NCI-H446 treated with DMSO at 0.1 percent for 48 hours (cell line): ENCODE measurements at regions not wholly inside any gene's neighbourhood (a gene's known extent, or its start where the extent isn't known, plus 50 kb on each side); places are given as distances from the start of the nearest gene placed in this dataset.

Experiments used
- DNase-seq: peaks from one replicate; lab custom pipeline; 2025; lab: John Stamatoyannopoulos, UW

DNA sequence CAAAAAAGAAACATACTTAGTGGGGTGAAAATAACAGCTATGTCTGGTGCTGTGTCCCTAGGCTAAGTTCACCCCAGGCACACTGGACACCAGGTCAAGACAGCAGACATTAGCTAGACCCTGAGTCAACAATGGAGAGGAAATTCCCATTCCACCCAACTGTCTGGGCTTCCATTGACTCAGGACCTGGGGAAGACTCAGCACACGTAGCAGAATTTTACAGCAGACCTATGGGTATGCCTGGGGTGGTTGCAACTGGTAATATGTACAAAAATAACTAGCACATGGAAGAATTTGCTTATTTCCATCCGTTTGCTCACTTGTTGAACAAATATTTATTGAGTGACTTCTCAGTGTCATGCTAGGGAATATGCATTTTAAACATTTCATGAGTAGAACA, 117.0 kb downstream of the GAS1 start:
- no peak for DNase-seq

DNA sequence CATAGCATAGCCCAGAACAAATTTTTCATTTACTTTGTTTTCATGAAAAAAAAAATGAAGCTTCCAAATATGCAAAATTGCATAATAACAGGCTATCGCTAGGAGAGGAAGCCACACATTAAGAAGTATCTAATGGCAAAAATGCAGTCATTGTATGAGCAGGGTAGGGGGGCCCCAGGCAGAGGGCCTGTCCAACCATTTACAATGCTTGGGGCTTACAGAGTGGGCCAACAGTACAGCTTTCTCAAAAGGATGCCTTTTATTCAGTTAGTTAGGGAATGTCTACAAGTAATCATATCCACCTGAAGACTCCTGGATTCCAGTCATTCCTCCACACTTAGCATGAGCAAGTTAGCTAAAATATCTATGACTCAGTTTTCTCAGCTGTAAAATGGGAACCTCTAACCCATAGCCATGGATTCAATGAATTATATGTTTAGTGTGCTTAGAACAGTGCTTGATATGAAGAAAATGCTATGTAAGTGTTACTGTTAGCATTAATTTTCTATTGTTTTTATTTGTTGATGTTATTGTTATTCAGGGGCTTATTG, 117.7 kb downstream of the GAS1 start:
- no peak for DNase-seq

DNA sequence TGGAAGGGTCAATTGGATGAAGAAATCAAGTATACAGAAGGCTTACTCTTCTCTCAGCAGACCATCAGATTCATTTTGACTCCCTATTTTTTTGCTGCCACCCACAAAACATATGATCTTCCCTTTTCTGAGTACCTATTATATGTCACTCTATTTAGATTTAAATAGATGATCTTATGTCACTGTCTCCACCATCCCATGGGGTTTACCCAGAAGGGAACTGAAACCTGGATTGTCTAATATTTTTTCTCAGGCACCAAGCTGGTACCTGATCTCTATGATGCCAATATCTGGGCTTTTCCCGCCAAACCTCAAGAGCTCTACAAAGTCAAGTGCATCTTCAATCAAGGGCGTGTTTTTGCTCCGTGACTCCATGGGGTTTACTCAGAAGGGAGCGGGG, 118.7 kb downstream of the GAS1 start:
- DNase-seq: no peak

DNA sequence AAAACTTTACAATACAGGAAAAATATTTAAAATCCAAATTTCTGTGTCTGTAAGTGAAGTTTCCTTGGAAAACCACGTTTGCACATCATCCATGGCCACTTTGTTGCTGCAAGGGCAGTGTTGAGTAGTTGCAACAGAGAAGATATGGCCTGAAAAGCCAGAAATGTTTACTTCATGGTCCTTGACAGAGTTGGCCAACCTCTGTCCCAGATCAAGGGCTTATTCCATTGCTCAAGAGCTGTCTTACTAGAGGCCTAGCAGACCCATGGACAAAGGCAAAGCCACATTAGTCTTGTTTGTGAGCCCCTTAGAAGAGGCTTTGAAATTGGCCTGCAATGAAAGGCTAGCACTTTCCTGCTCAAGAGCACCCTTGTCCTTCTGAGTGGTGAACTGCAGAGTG, 119.4 kb downstream of the GAS1 start:
- no peak for DNase-seq

DNA sequence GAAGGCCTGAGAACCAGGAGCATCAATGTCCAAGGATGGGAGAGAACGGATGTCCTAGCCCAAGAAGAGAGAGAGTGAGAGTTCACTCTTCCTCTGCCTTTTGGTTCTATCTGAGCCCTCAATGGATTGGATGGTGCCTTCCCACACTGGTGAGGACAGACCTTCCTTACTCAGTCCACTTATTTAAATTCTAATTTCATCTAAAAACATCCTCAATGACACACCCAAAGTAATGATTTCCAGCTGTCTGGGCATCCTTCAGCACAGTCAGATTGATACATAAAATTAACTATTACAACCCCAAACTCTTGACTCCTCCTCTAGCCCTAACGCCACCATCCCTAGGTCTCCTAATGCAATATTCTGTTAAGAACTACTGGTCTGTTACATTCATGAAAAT, 122.0 kb downstream of the GAS1 start:
- DNase-seq: no peak

DNA sequence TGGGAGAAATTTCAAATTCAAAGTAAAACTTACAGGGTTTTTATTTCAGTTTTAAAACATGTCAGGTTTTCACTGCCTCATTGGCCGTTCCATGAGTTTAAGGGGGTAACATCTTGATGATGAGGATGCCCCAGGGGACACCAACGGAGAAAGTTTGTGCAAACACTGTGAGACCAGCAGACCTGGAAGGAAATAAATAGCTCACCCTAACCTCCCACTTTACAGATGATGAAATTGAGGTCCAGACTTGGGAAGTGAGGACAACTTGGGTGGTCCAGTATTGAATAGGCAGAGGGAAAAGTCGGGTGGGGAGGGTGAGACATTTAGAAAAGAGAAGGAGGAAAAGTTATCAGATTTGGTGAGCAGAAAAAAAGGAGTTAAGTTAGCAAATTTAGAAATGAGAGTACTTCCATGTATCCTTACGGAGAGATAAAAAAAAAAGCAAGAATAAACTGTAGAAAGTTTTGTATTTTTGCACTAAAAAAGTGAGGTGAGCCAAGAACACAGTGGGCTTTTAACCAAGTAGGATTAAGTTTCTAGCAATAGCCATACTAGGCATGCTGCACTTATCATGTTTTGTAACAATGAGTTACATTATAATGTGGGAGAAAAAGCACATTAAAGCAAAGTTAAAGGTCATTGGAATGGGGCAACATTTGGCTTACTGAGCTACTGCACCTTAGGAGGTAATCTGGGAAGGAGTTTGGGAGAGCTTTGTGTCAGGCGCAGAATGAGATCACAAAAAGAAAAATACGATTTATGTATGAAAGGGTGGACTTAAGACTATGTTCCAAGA, 125.1 kb downstream of the GAS1 start:
- DNase-seq: no peak

DNA sequence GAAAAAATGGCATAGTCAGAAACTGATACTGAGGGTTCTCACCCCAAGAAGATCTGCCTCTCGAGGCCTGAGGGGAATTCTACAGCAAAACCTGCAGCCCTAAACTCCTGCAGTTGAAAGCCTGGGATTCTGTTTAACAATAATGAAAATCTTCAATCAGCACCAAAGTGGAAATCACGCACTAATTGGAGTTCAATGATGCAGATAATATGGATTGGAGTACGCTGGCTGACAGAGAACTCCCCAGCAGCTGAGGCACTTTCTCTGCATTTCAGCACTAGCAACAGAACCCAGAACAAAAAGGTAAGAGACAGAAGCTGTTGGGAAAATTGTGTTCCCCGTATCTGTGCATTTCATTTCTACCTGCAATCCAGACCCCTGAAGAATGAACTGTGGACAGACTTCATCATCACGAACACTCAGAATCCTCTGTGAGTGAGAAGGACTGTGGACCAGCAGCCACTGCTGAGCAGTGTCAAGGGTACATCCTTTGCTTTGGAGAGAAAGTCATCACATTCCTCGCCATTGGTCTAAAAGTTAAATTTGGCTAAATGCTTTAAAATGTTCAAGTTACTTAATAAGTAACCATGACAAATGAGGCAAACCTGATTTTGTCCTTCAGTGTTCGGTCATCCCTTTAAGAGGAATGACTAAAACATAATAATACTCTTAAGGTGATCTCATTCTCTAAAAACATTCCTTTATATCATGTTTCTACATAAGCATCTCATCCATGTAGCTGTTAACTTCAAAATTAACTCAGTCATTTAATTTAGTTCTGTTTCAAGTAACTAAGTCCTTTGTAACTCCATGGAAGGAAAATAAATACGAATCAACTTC, 126.1 kb downstream of the GAS1 start:
- DNase-seq: no peak

DNA sequence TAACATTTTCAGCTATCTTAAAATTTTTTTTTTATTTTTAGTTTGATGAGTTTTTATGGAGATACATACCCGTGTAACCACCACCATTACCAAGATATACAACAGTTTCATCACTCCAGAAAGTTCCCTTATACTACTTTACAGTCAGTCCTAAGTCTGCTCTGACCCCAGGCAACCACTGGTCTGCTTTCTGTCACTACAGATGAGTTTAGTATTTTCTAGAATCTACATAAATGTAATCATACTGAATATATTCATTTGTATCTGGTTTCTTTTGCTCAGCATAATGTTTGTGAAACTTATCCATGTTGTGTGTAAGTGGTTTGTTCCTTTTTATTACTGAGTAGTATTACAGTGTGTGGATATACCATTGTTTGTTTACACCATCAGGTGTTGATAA, 127.8 kb downstream of the GAS1 start:
- DNase-seq: no peak

DNA sequence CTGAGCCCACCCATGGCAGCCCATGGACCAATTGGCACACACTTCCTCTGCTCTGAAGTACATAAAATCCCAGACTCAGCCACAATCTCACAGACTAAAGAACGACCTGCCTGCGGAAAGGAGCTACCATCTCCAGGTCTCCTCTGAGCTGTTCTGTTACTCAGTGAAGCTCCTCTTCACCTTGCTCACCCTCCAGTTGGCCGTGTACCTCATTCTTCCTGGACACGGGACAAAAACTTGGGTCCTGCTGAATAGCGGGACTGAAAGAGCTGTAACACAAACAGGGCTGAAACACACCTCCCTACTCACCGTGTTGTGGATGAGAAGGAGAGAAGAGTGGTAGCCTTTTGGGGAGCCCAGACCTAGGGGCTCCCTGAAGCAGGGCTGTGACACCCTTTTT, 128.7 kb downstream of the GAS1 start:
- DNase-seq: no peak

DNA sequence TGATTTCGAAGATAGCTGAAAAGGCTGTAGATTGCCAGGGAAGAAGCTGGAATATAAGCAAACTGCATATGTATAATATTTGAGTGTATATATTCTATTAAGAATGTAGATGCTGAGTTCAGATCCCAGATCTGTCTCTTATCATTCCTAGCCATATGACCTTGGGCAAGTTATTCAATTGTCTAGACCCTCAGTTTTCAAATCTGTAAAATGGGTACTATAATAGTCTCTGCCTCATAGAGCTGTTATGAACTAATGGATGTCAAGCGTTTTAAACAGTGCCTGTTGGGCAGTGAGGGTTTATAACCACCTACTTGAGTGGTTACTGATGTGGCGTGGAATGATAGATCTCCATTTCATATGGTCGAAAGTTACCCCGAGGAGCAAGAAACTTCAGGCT, 130.4 kb downstream of the GAS1 start:
- no peak for DNase-seq

DNA sequence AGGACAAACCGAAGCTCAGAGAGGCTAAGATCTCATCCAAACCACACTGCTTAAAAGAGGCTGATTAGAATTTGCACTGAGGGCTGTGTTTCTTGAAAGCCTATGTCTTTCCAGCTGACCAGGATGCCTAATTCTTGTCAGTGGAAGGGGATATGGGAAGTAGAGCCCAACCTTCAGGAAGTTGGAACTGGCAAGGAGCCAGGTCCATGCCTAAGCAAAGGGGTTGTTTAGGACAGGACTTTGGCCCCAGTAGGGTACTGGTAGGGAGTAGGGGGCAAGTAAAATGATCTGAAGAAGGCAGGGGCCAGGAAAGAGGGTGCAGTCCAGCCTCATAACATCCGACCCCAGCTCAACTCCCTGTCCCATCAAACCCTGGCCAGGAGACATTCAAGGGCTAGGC, 130.9 kb downstream of the GAS1 start:
- DNase-seq: no peak

DNA sequence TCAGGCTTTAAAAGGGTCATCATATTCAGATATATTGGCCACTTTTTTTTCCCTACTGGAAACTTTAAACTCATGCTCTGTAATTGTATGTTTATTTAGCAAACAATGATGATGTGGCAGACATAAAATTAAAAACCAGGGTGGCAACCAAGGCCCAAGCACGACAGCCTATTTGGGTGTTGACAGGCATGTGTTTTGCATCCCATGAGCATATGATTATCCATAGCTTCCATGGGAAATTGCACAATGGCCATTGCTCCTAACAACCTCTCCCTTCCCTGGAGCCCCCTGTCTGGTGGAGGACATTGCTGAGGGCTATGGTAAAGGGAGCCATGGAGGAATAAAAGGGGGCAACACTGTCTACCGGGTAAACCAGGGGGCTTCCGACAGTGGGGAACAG, 134.7 kb downstream of the GAS1 start:
- DNase-seq: no peak

DNA sequence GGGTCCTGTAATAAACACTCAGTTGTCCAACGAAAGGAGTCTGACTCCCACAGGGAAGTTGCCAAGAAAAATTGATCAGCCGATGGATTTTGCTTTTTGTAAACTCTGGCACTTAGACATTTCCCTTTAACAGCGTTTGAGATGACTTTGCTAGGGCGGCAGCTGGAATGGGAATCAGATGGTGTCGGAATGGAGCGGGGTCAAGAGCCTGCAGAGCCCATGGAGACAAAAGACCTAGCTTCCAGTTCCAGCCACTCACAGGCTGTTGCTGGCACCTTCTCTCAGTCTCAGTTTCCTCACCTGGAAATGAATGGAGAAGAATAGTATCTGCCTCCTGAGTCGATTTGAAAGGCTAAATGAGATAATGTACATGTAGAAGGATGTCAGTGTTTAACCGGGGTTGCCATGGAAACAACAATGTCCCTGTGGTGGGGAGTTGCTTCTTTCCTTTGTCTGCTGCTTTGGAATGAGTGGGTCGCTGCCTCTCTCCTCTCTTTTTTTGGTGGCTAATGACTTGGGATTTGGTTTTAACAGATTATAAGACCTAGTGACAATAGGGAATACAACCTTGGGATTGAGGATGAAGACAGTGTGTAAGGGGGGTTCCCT, 137.4 kb downstream of the GAS1 start:
- DNase-seq: no peak

DNA sequence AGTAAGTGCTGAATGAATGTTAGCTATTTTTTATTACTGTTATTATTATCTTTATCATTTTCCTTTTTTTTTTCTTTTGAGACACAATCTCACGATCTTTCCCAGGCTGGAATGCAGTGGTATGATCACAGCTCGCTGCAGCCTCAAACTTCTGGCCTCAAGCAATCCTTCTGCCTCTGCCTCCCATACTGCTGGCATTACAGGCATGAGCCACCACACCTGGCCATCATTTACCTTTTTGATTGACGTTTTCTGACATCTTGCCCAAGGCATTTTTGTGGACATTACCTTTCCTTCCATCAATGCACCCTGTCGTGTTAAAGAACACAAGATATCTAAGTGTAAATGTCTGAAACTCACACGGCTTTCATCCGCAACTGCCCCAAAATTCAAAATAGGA, 138.2 kb downstream of the GAS1 start:
- no peak for DNase-seq

DNA sequence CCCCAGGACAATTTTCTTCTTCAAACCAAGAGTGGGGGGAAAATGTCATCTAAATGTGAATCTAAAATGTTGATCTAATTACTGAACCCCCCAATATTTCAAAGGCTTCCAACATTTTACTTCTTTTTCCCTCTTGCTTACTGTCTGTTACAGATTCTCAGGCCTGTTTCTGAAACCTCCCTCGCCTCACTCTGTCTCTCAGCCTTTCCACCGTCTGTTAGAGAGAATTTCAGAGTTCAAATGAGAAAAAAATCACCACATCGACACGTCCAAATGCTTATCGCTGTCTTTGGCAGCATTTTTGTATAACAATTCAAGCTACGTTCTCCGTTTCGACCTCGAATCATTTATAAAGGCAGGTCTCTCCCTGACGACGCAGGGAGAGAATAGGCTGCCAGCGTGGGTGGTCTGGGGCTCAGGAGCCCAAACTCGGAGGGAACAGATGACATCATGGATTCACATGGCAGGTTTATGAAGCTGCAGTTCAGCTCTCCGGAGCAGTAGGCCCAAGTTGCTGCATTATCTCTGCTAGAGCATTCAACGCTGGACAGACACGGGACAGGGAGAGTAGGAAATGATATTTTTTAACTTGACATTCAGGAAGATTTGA, 139.8 kb downstream of the GAS1 start:
- DNase-seq: no peak

DNA sequence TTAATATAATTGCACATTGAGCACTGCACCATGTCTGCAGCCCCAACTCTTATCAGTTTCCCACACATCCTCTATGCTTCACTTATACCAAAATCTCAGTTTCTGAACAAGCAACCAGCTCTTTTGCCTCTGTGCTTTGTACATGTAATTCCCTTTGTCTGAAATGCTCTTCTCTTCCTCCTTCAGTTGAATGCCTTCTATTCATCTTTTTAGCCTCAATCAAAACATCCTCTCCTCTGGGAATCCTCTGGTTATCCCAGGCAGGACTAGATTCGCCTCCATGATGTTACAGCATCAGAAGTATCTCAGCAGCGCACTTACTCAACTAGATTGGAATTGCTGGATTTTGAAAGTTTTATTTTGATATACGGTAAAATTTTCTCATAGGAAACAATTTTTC, 143.3 kb downstream of the GAS1 start:
- no peak for DNase-seq

DNA sequence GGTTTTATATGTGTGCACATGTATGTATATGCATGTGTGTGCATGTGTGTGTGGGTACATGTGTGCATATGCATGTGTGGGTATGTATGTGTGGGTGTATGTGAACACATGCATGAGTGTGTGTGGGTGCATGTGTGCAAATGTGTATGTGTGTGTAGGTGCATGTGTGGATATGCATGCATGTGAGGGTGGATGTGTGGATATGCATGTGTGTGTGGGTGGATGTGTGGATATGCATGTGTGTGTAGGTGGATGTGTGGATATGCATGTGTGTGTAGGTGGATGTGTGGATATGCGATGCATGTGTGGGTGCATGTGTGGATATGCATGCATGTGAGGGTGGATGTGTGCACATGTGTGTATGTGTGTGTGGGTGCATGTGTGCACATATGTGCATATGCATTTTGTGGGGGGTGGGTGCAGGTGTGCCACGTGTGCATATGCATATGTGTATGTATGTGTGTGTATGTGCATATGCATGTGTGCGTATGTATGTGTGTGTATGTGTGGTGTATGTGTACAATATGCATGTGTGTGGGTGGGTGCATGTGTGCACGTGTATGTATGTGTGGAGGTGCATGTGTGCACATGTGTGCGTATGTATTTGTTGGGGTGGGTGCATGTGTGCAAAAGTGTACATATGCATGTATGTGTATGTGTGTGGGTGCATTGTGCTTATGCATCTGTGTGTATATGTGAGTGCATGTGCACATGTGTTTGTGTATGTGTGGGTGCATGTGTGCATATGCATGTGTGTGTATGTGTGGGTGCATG, 144.2 kb downstream of the GAS1 start:
- no peak for DNase-seq

DNA sequence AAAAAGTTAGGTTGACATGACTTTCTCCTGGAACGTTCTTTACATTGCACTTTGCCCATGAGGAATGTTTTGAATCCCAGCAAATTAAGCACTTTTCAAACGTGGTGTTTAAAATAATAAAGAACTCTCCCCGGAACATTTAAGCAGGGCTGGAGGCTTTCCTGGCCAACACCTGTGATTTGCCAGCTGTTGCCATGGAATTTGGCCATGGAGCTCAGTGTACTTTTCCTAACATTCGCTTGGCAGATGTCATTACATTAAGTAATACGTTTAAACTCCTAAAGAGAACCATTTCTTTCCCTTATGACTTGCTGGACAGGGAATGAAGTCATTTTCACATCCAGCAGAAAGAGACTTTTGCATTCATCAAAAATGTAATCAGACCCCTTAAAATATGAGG, 146.1 kb downstream of the GAS1 start:
- no peak for DNase-seq

DNA sequence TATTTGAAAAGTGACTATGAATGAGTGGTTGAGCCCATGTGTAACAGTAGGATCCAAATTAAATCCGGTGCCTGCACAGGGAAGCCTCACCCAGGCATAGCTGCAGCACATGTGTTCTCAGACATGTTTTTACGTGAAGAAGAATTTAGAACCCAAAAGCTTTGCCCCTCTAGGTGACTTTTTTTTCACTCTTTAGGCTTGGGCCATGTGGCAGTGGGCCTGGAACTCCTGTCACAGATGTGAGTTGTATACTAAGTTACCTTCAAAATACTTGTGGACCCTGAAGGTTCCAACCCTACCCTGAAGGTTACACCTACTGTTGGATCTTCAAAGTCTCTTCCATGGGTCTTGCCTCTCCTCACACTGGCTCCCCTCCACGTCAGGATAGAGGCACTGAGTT, 146.6 kb downstream of the GAS1 start:
- DNase-seq: no peak

DNA sequence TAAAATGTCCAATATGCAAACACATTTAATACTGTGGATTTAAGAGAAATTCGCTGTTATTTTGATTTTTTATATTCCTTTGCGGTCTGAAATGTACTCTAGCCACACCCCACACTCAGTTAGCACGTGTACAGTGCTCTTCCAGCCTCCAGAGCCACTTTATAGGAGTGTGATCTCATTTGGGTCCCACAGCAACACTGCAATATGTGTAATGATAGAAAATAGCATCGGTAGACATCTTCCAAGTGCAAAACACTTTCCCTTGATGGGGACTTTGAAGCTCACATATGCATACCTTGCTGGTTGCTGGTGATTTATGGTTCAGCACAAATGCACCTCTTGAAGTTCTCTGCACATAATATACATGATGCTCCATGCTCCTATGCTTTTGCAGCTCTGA, 148.3 kb downstream of the GAS1 start:
- DNase-seq: no peak

DNA sequence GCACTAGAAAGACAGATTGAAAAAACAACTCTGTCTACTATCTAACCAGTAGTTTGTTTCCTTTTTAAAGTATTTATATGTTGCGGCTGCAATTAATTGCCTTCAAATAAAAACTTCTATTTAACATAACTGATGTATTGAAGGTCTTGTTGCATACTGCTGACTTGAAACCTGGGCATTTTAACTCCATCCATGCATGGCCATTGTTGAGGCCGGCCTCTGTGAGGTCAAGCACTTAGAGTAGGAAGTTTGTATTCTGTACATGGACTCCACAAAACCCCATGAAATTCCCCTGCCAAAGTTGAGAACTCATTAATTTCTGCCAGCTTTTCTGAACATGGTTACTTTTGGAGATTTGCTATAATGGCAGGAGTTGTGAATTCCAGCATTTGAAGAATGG, 150.6 kb downstream of the GAS1 start:
- DNase-seq: no peak
